Activated naive CD8-positive, alpha-beta T cell treated with anti-CD3 and anti-CD28 coated beads, Interleukin-2, amount 10 ng/mL, durations not matched to agents 7 days and 5 days (primary cell): ENCODE measurements at regions not wholly inside any gene's neighbourhood (a gene's known extent, or its start where the extent isn't known, plus 50 kb on each side); places are given as distances from the start of the nearest gene placed in this dataset.

Experiments
- ATAC-seq: fragments of 150-1000 bp; cut with Tn5 transposase; one replicate; pipeline ENCODE4 v1.10.0; 2021; ENCODE audit warnings: low read depth, moderate library complexity
- POLR2A ChIA-PET: fragments of 350-600 bp; sonication (Branson Sonifier 250); formaldehyde crosslinking; loops from one replicate; lab custom pipeline; 2021; ENCODE audit warnings: antibody characterized with exemption; lab: Charles Lee
- DNase-seq: peaks from one replicate; pipeline ENCODE4 v3.0.0; 2021
- H3K27ac Mint-ChIP-seq: one replicate; pipeline ENCODE4 v1.8.0; 2022; ENCODE audit warnings: mild to moderate bottlenecking, mixed read lengths
- H3K27me3 Mint-ChIP-seq: one replicate; pipeline ENCODE4 v1.8.0; 2022; ENCODE audit warnings: mild to moderate bottlenecking, moderate library complexity, mixed read lengths
- H3K36me3 Mint-ChIP-seq: one replicate; pipeline ENCODE4 v1.8.0; 2021; ENCODE audit warnings: mild to moderate bottlenecking, mixed read lengths
- H3K4me1 Mint-ChIP-seq: one replicate; pipeline ENCODE4 v1.8.0; 2021; ENCODE audit warnings: mixed read lengths
- H3K4me3 Mint-ChIP-seq: one replicate; pipeline ENCODE4 v1.8.0; 2022; ENCODE audit warnings: mild to moderate bottlenecking, moderate library complexity, mixed read lengths
- H3K9me3 Mint-ChIP-seq: one replicate; pipeline ENCODE4 v1.8.0; 2021; ENCODE audit warnings: mixed read lengths

GRCh38 chr5:39850291-39850690 lies 425.5 kb upstream of the DAB2 start:
- POLR2A ChIA-PET: no interaction called here
- no peaks in the 10 kb centered on the region for H3K4me1 Mint-ChIP-seq
- H3K9me3 Mint-ChIP-seq: no peaks in the 10 kb centered on the region
- DNase-seq: no peak
- peaks cover 10% of the 10 kb centered on the region for H3K27me3 Mint-ChIP-seq
- H3K4me3 Mint-ChIP-seq: no peak overlapping the region
- H3K27ac Mint-ChIP-seq: no peak overlapping the region
- no peaks in the 10 kb centered on the region for H3K36me3 Mint-ChIP-seq
- ATAC-seq: no peak

GRCh38 chr5:39846144-39846543 lies 421.4 kb upstream of the DAB2 start:
- DNase-seq (no peak), ATAC-seq (no peak)
- Mint-ChIP-seq H3K27ac (no peak overlapping the region), H3K4me1 (no peaks in the 10 kb centered on the region), H3K27me3 (peaks cover 12% of the 10 kb centered on the region), H3K36me3 (no peaks in the 10 kb centered on the region), H3K4me3 (no peak overlapping the region), H3K9me3 (no peaks in the 10 kb centered on the region)
- POLR2A ChIA-PET: no interaction called here

- Mint-ChIP-seq H3K27me3 (peaks cover 14% of the 10 kb centered on the region), H3K4me1 (no peaks in the 10 kb centered on the region), H3K4me3 (no peak overlapping the region), H3K36me3 (no peaks in the 10 kb centered on the region), H3K9me3 (peaks cover 1% of the 10 kb centered on the region), H3K27ac (no peak overlapping the region)
- POLR2A ChIA-PET: no interaction called here
- ATAC-seq: no peak
- no peak for DNase-seq
These were observed 419.0 kb upstream of the DAB2 start for GRCh38 chr5:39843767-39844166.

GRCh38 chr5:39835371-39835770 lies 410.6 kb upstream of the DAB2 start:
- Mint-ChIP-seq H3K4me3 (no peak overlapping the region), H3K9me3 (peaks cover 1% of the 10 kb centered on the region), H3K4me1 (no peaks in the 10 kb centered on the region), H3K36me3 (no peaks in the 10 kb centered on the region), H3K27me3 (peaks cover 10% of the 10 kb centered on the region), H3K27ac (no peak overlapping the region)
- ATAC-seq (no peak), DNase-seq (no peak)
- POLR2A ChIA-PET: no interaction called here

- DNase-seq (no peak), ATAC-seq (no peak)
- POLR2A ChIA-PET: no interaction called here
- Mint-ChIP-seq H3K36me3 (no peaks in the 10 kb centered on the region), H3K27ac (no peak overlapping the region), H3K4me1 (no peaks in the 10 kb centered on the region), H3K4me3 (no peak overlapping the region), H3K27me3 (peaks cover 3% of the 10 kb centered on the region), H3K9me3 (no peaks in the 10 kb centered on the region)
These were observed 404.7 kb upstream of the DAB2 start for GRCh38 chr5:39829441-39829840.

- H3K4me3 Mint-ChIP-seq: no peak overlapping the region
- H3K36me3 Mint-ChIP-seq: no peaks in the 10 kb centered on the region
- POLR2A ChIA-PET: no interaction called here
- no peak for ATAC-seq
- no peak for DNase-seq
- no peaks in the 10 kb centered on the region for H3K27me3 Mint-ChIP-seq
- H3K4me1 Mint-ChIP-seq: no peaks in the 10 kb centered on the region
- H3K9me3 Mint-ChIP-seq: no peaks in the 10 kb centered on the region
- no peak overlapping the region for H3K27ac Mint-ChIP-seq
These were observed 401.3 kb upstream of the DAB2 start for GRCh38 chr5:39826051-39826450.

- no peaks in the 10 kb centered on the region for H3K4me1 Mint-ChIP-seq
- ATAC-seq (no peak), DNase-seq (no peak)
- no peaks in the 10 kb centered on the region for H3K36me3 Mint-ChIP-seq
- no peak overlapping the region for H3K4me3 Mint-ChIP-seq
- POLR2A ChIA-PET: no interaction called here
- no peak overlapping the region for H3K27ac Mint-ChIP-seq
- H3K9me3 Mint-ChIP-seq: no peaks in the 10 kb centered on the region
- no peaks in the 10 kb centered on the region for H3K27me3 Mint-ChIP-seq
These were observed 400.5 kb upstream of the DAB2 start for GRCh38 chr5:39825301-39825700.

GRCh38 chr5:39822020-39822419 lies 397.2 kb upstream of the DAB2 start:
- no peak overlapping the region for H3K27ac Mint-ChIP-seq
- H3K27me3 Mint-ChIP-seq: peaks cover 2% of the 10 kb centered on the region
- no peaks in the 10 kb centered on the region for H3K36me3 Mint-ChIP-seq
- POLR2A ChIA-PET: no interaction called here
- ATAC-seq (no peak), DNase-seq (no peak)
- no peak overlapping the region for H3K4me3 Mint-ChIP-seq
- no peaks in the 10 kb centered on the region for H3K9me3 Mint-ChIP-seq
- H3K4me1 Mint-ChIP-seq: no peaks in the 10 kb centered on the region

- no peak overlapping the region for H3K4me3 Mint-ChIP-seq
- peaks cover 7% of the 10 kb centered on the region for H3K27me3 Mint-ChIP-seq
- no peaks in the 10 kb centered on the region for H3K36me3 Mint-ChIP-seq
- no peak for DNase-seq
- no peaks in the 10 kb centered on the region for H3K4me1 Mint-ChIP-seq
- no peaks in the 10 kb centered on the region for H3K9me3 Mint-ChIP-seq
- POLR2A ChIA-PET: no interaction called here
- no peak overlapping the region for H3K27ac Mint-ChIP-seq
- no peak for ATAC-seq
These were observed 392.1 kb upstream of the DAB2 start for GRCh38 chr5:39816866-39817265.

- ATAC-seq (no peak), DNase-seq (no peak)
- no peak overlapping the region for H3K4me3 Mint-ChIP-seq
- H3K27ac Mint-ChIP-seq: no peak overlapping the region
- no peaks in the 10 kb centered on the region for H3K9me3 Mint-ChIP-seq
- no peaks in the 10 kb centered on the region for H3K4me1 Mint-ChIP-seq
- POLR2A ChIA-PET: no interaction called here
- peaks cover 7% of the 10 kb centered on the region for H3K27me3 Mint-ChIP-seq
- H3K36me3 Mint-ChIP-seq: no peaks in the 10 kb centered on the region
These were observed 391.5 kb upstream of the DAB2 start for GRCh38 chr5:39816156-39816845.

GRCh38 chr5:39815711-39816110 lies 390.9 kb upstream of the DAB2 start:
- Mint-ChIP-seq H3K9me3 (no peaks in the 10 kb centered on the region), H3K4me3 (no peak overlapping the region), H3K27me3 (peaks cover 9% of the 10 kb centered on the region), H3K36me3 (no peaks in the 10 kb centered on the region), H3K4me1 (no peaks in the 10 kb centered on the region), H3K27ac (no peak overlapping the region)
- DNase-seq (no peak), ATAC-seq (no peak)
- POLR2A ChIA-PET: no interaction called here

GRCh38 chr5:39811381-39811780 lies 386.6 kb upstream of the DAB2 start:
- H3K4me3 Mint-ChIP-seq: no peak overlapping the region
- ATAC-seq: no peak
- POLR2A ChIA-PET: no interaction called here
- no peaks in the 10 kb centered on the region for H3K36me3 Mint-ChIP-seq
- no peak overlapping the region for H3K27ac Mint-ChIP-seq
- H3K9me3 Mint-ChIP-seq: no peaks in the 10 kb centered on the region
- no peaks in the 10 kb centered on the region for H3K4me1 Mint-ChIP-seq
- H3K27me3 Mint-ChIP-seq: peaks cover 12% of the 10 kb centered on the region
- no peak for DNase-seq

- DNase-seq (no peak), ATAC-seq (no peak)
- no peak overlapping the region for H3K4me3 Mint-ChIP-seq
- H3K36me3 Mint-ChIP-seq: no peaks in the 10 kb centered on the region
- no peaks in the 10 kb centered on the region for H3K9me3 Mint-ChIP-seq
- no peak overlapping the region for H3K27ac Mint-ChIP-seq
- POLR2A ChIA-PET: no interaction called here
- H3K4me1 Mint-ChIP-seq: no peaks in the 10 kb centered on the region
- peaks cover 7% of the 10 kb centered on the region for H3K27me3 Mint-ChIP-seq
These were observed 383.9 kb upstream of the DAB2 start for GRCh38 chr5:39808656-39809055.

- no peaks in the 10 kb centered on the region for H3K4me1 Mint-ChIP-seq
- no peak for ATAC-seq
- POLR2A ChIA-PET: no interaction called here
- no peaks in the 10 kb centered on the region for H3K36me3 Mint-ChIP-seq
- no peak overlapping the region for H3K4me3 Mint-ChIP-seq
- no peak overlapping the region for H3K27ac Mint-ChIP-seq
- H3K27me3 Mint-ChIP-seq: peaks cover 5% of the 10 kb centered on the region
- no peaks in the 10 kb centered on the region for H3K9me3 Mint-ChIP-seq
- no peak for DNase-seq
These were observed 376.5 kb upstream of the DAB2 start for GRCh38 chr5:39801306-39801705.
